WTC11 (cell line): ENCODE measurements at regions not wholly inside any gene's neighbourhood (a gene's known extent, or its start where the extent isn't known, plus 50 kb on each side); places are given as distances from the start of the nearest gene placed in this dataset.

Source experiments
- ATAC-seq: fragments of 200-7000 bp; cut with Tn5 transposase; 2 replicates; pipeline ENCODE4 v1.10.0; 2021; ENCODE audit warnings: mild to moderate bottlenecking, moderate library complexity
- CTCF ChIA-PET: fragments of 300-600 bp; sonication (Branson Sonifier 250); formaldehyde crosslinking; loops from one replicate; lab custom pipeline; 2021; ENCODE audit warnings: antibody characterized with exemption; lab: Charles Lee
- POLR2A ChIA-PET: fragments of 350-600 bp; sonication (Branson Sonifier 250); formaldehyde crosslinking; loops from one replicate; lab custom pipeline; 2021; ENCODE audit warnings: antibody characterized with exemption; lab: Charles Lee
- DNase-seq: peaks from one replicate; pipeline ENCODE4 v3.0.0; 2021; ENCODE audit warnings: low spot score
- H3K27ac Mint-ChIP-seq: 2 replicates; pipeline ENCODE4 v1.8.0; 2021; ENCODE audit warnings: mixed read lengths
- H3K27me3 Mint-ChIP-seq: 2 replicates; pipeline ENCODE4 v1.8.0; 2021; ENCODE audit warnings: low read depth, mild to moderate bottlenecking, moderate library complexity, mixed read lengths
- H3K36me3 Mint-ChIP-seq: 2 replicates; pipeline ENCODE4 v1.8.0; 2021; ENCODE audit warnings: mixed read lengths
- H3K4me1 Mint-ChIP-seq: 2 replicates; pipeline ENCODE4 v1.8.0; 2022; ENCODE audit warnings: mixed read lengths
- H3K4me3 Mint-ChIP-seq: 2 replicates; pipeline ENCODE4 v1.8.0; 2021; ENCODE audit warnings: mild to moderate bottlenecking, moderate library complexity, mixed read lengths
- H3K9me3 Mint-ChIP-seq: 2 replicates; pipeline ENCODE4 v1.8.0; 2021; ENCODE audit warnings: mixed read lengths
- ATF1 ChIP-seq: sonication (generic); formaldehyde crosslinking; IDR thresholded peaks from 2 replicates; pipeline ENCODE4 v1.8.1; 2023; ENCODE audit warnings: mild to moderate bottlenecking, moderate library complexity, missing genetic modification reagents
- ATF2 ChIP-seq: sonication (generic); formaldehyde crosslinking; IDR thresholded peaks from 2 replicates; pipeline ENCODE4 v1.8.1; 2022; ENCODE audit warnings: low read depth, missing genetic modification reagents, borderline replicate concordance
- FOXK1 ChIP-seq: sonication (generic); formaldehyde crosslinking; IDR thresholded peaks from 2 replicates; pipeline ENCODE4 v1.8.0; 2022; ENCODE audit warnings: mild to moderate bottlenecking, moderate library complexity, missing genetic modification reagents
- FOXP1 ChIP-seq: sonication (generic); formaldehyde crosslinking; IDR thresholded peaks from 2 replicates; pipeline ENCODE4 v1.8.0; 2022; ENCODE audit warnings: missing genetic modification reagents, mild to moderate bottlenecking, moderate library complexity, borderline replicate concordance
- HMGA2 ChIP-seq: fragments of 250-450 bp; sonication (Bioruptor Pico); IDR thresholded peaks from 2 replicates; pipeline ENCODE4 v1.4.0; 2021; ENCODE audit warnings: mild to moderate bottlenecking, moderate library complexity
- SMAD3 ChIP-seq: sonication (generic); formaldehyde crosslinking; IDR thresholded peaks from 2 replicates; pipeline ENCODE4 v1.8.0; 2022; ENCODE audit warnings: missing genetic modification reagents, mild to moderate bottlenecking, borderline replicate concordance
- SMAD4 ChIP-seq: sonication (generic); formaldehyde crosslinking; IDR thresholded peaks from 2 replicates; pipeline ENCODE4 v1.8.0; 2022; ENCODE audit warnings: mild to moderate bottlenecking, missing genetic modification reagents
- SP1 ChIP-seq: sonication (generic); formaldehyde crosslinking; conservative IDR thresholded peaks from 2 replicates; pipeline ENCODE4 v1.8.1; 2022; ENCODE audit warnings: missing genetic modification reagents
- TCF7 ChIP-seq: sonication (generic); formaldehyde crosslinking; IDR thresholded peaks from 2 replicates; pipeline ENCODE4 v1.8.0; 2022; ENCODE audit warnings: mild to moderate bottlenecking, low read depth, missing genetic modification reagents, moderate library complexity
- TP53 ChIP-seq: sonication (generic); formaldehyde crosslinking; IDR thresholded peaks from 2 replicates; pipeline ENCODE4 v1.8.1; 2023; ENCODE audit warnings: mild to moderate bottlenecking, missing genetic modification reagents
- ZNF232 ChIP-seq: sonication (generic); formaldehyde crosslinking; IDR thresholded peaks from 2 replicates; pipeline ENCODE4 v1.8.0; 2022; ENCODE audit warnings: mild to moderate bottlenecking, missing genetic modification reagents
- ZNF396 ChIP-seq: fragments of 250-450 bp; sonication (Bioruptor Pico); IDR thresholded peaks from 2 replicates; pipeline ENCODE4 v1.8.0; 2021; ENCODE audit warnings: mild to moderate bottlenecking, moderate library complexity, borderline replicate concordance
- TF ChIP-seq, protein P1 (sequence below): sonication (generic); formaldehyde crosslinking; IDR thresholded peaks from 2 replicates; pipeline ENCODE4 v1.8.1; 2023; ENCODE audit warnings: mild to moderate bottlenecking, moderate library complexity, missing genetic modification reagents
- TF ChIP-seq, protein P2 (sequence below): sonication (generic); formaldehyde crosslinking; IDR thresholded peaks from 2 replicates; pipeline ENCODE4 v1.8.0; 2022; ENCODE audit warnings: mild to moderate bottlenecking, missing genetic modification reagents
- TF ChIP-seq, protein P3 (sequence below): fragments of 250-450 bp; sonication (Bioruptor Pico); conservative IDR thresholded peaks from 2 replicates; pipeline ENCODE4 v1.9.0; 2021; ENCODE audit warnings: mild to moderate bottlenecking
- TF ChIP-seq, protein P4 (sequence below): sonication (generic); formaldehyde crosslinking; IDR thresholded peaks from 2 replicates; pipeline ENCODE4 v1.8.1; 2023; ENCODE audit warnings: mild to moderate bottlenecking, missing genetic modification reagents, moderate library complexity
- TF ChIP-seq, protein P5 (sequence below): fragments of 200-600 bp; IDR thresholded peaks from 2 replicates; pipeline ENCODE4 v1.8.0; 2022; ENCODE audit warnings: antibody characterized with exemption

DNA sequence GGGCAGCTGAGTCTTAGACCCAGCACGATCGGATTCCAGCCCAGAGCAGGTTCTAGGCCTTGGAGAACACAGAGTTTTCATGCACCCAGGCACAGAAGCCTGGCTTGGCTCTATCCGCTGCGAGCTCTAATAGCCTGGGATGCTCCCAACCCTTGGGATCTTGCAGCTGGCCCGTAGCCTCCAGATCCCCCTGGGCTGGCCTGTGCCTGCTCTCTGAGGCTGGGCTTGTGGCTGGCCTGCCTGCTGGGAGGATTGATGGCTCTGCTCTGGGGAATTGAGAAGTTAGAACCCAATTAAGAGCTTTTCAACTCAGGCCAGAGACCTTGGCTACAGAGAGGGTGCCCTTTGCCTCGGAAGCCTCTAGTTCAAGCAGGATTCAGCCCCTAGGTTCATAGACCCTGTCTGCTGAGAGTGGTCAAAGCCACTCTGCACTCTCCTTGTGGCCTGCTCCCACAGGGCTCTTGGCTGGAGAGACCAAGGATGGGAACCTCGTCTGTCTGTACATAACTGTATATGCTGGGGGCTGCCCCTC is 64.4 kb downstream of the MAGEF1 start:
- POLR2A ChIA-PET = no interaction called here
- Mint-ChIP-seq H3K4me1 (peaks cover 32% of the 10 kb centered on the region), H3K9me3 (no peaks in the 10 kb centered on the region), H3K36me3 (no peaks in the 10 kb centered on the region), H3K27me3 (peaks cover 4% of the 10 kb centered on the region), H3K4me3 (no peak overlapping the region), H3K27ac (no peak overlapping the region)
- ATAC-seq = no peak
- DNase-seq = no peak
- TF ChIP-seq SMAD3 (CRISPR knock-in tag) (no peak), SMAD4 (CRISPR knock-in tag) (no peak), SP1 (CRISPR knock-in tag) (no peak), TCF7 (no peak), ATF1 (CRISPR knock-in tag) (no peak), ATF2 (no peak), ZNF396 (CRISPR knock-in tag) (no peak), FOXK1 (CRISPR knock-in tag) (no peak), TP53 (CRISPR knock-in tag) (no peak), HMGA2 (CRISPR knock-in tag) (no peak), FOXP1 (CRISPR knock-in tag) (no peak), ZNF232 (CRISPR knock-in tag) (no peak)
- TF ChIP-seq, protein P1, sequence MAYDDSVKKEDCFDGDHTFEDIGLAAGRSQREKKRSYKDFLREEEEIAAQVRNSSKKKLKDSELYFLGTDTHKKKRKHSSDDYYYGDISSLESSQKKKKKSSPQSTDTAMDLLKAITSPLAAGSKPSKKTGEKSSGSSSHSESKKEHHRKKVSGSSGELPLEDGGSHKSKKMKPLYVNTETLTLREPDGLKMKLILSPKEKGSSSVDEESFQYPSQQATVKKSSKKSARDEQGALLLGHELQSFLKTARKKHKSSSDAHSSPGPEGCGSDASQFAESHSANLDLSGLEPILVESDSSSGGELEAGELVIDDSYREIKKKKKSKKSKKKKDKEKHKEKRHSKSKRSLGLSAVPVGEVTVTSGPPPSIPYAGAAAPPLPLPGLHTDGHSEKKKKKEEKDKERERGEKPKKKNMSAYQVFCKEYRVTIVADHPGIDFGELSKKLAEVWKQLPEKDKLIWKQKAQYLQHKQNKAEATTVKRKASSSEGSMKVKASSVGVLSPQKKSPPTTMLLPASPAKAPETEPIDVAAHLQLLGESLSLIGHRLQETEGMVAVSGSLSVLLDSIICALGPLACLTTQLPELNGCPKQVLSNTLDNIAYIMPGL (CRISPR knock-in tag) = no peak
- TF ChIP-seq, protein P2, sequence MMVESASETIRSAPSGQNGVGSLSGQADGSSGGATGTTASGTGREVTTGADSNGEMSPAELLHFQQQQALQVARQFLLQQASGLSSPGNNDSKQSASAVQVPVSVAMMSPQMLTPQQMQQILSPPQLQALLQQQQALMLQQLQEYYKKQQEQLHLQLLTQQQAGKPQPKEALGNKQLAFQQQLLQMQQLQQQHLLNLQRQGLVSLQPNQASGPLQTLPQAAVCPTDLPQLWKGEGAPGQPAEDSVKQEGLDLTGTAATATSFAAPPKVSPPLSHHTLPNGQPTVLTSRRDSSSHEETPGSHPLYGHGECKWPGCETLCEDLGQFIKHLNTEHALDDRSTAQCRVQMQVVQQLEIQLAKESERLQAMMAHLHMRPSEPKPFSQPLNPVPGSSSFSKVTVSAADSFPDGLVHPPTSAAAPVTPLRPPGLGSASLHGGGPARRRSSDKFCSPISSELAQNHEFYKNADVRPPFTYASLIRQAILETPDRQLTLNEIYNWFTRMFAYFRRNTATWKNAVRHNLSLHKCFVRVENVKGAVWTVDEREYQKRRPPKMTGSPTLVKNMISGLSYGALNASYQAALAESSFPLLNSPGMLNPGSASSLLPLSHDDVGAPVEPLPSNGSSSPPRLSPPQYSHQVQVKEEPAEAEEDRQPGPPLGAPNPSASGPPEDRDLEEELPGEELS (CRISPR knock-in tag) = no peak
- TF ChIP-seq, protein P3, sequence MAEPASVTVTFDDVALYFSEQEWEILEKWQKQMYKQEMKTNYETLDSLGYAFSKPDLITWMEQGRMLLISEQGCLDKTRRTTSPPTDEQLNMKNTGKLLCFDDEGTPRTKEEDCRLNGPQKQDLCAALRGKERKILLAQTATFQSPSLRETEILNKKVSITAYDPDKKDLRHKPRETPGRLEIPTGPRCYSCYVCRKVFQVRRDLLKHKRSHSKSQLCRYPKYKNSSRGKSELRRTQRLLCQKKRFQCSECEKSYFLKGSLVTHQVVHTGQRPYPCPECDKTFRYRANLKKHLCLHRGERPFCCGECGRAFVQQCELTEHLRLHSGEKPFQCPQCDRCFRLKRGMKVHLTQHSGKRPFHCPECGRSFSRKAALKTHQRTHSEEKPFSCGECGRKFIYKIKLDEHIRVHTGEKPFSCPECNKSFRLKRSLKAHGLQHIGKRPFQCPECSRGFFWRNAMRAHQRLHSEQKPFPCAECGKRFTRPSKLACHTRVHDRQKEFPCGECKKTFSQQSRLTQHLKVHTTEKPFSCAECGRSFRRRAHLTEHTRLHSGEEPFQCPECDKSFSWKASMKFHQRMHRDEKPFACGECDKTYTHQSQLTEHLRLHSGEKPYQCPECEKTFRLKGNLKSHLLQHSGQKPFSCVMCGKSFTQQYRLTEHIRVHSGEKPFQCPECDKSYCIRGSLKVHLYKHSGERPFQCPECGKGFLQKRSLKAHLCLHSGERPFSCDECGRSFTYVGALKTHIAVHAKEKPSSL = no peak
- TF ChIP-seq, protein P4, sequence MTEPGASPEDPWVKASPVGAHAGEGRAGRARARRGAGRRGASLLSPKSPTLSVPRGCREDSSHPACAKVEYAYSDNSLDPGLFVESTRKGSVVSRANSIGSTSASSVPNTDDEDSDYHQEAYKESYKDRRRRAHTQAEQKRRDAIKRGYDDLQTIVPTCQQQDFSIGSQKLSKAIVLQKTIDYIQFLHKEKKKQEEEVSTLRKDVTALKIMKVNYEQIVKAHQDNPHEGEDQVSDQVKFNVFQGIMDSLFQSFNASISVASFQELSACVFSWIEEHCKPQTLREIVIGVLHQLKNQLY = no peak
- TF ChIP-seq, protein P5, sequence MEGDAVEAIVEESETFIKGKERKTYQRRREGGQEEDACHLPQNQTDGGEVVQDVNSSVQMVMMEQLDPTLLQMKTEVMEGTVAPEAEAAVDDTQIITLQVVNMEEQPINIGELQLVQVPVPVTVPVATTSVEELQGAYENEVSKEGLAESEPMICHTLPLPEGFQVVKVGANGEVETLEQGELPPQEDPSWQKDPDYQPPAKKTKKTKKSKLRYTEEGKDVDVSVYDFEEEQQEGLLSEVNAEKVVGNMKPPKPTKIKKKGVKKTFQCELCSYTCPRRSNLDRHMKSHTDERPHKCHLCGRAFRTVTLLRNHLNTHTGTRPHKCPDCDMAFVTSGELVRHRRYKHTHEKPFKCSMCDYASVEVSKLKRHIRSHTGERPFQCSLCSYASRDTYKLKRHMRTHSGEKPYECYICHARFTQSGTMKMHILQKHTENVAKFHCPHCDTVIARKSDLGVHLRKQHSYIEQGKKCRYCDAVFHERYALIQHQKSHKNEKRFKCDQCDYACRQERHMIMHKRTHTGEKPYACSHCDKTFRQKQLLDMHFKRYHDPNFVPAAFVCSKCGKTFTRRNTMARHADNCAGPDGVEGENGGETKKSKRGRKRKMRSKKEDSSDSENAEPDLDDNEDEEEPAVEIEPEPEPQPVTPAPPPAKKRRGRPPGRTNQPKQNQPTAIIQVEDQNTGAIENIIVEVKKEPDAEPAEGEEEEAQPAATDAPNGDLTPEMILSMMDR = no peak
- CTCF ChIA-PET = no interaction called here
